NB4 (cell line): ENCODE measurements at regions not wholly inside any gene's neighbourhood (a gene's known extent, or its start where the extent isn't known, plus 50 kb on each side); places are given as distances from the start of the nearest gene placed in this dataset.

ENCODE experiments used
- CTCF ChIP-seq: IDR thresholded peaks from one replicate; pipeline ENCODE4 v1.5.1; 2012; ENCODE audit warnings: low read depth, low read length
- MYC ChIP-seq: IDR thresholded peaks from 2 replicates; pipeline ENCODE4 v1.6.1; 2011; ENCODE audit warnings: low read depth, low read length
- POLR2A ChIP-seq: IDR thresholded peaks from 2 replicates; pipeline ENCODE4 v1.6.1; 2011; ENCODE audit warnings: mild to moderate bottlenecking; ENCODE audit not compliant: insufficient read length; ENCODE audit errors: extremely low read depth

- TF ChIP-seq CTCF (no peak), POLR2A (no peak), MYC (no peak)
Observed at GRCh38 chr11:22561283-22561682, 64.3 kb downstream of the FANCF start.
